Endothelial cell of umbilical vein (primary cell): ENCODE measurements at regions not wholly inside any gene's neighbourhood (a gene's known extent, or its start where the extent isn't known, plus 50 kb on each side); places are given as distances from the start of the nearest gene placed in this dataset.

ENCODE experiments used
- BruUV-seq: library from RNA; stranded (reverse); fragments of 400-500 nt; replicated peaks from 2 replicates; lab custom pipeline; 2021; lab: Mats Ljungman, UMichigan
- CTCF ChIA-PET: fragments of 300-600, 350-600 bp; sonication (Branson Sonifier 250); formaldehyde crosslinking; loops from one replicate; lab custom pipeline; 2021; ENCODE audit warnings: antibody characterized with exemption, inconsistent platforms; lab: Charles Lee
- POLR2A ChIA-PET: fragments of 300-600, 350-600 bp; sonication (Branson Sonifier 250); formaldehyde crosslinking; loops from one replicate; lab custom pipeline; 2021; ENCODE audit warnings: antibody characterized with exemption, inconsistent platforms; lab: Charles Lee
- DNase-seq: peaks from one replicate; pipeline ENCODE4 v3.0.0-alpha.2; 2011; ENCODE audit warnings: low read depth, low spot score
- FAIRE-seq: peaks from 2 replicates; lab custom pipeline; 2011; peaks lifted over from hg19 to GRCh38; lab: Jason Lieb, UNC
- H2AFZ ChIP-seq: 2 replicates; pipeline ENCODE4 v1.6.0; 2012; ENCODE audit warnings: low read depth, low read length, control low read depth, inconsistent platforms
- H3K27ac ChIP-seq: 2 replicates; pipeline ENCODE4 v1.5.1; 2011; ENCODE audit warnings: low read depth, mild to moderate bottlenecking, control low read depth, low read length, moderate library complexity; ENCODE audit not compliant: insufficient read depth
- H3K27me3 ChIP-seq, 2 experiments: 2 replicates each; pipeline versions ENCODE4 v1.6.0 to v1.6.1; 2011; ENCODE audit warnings: low read length in 2 of 2, mixed read lengths in 1 of 2; ENCODE audit not compliant: control insufficient read depth in 2 of 2, insufficient read depth in 2 of 2
- H3K36me3 ChIP-seq, 2 experiments: 2 replicates in 1 of 2; 3 replicates in 1 of 2; pipeline ENCODE4 v1.5.1; 2011; ENCODE audit warnings: low read length in 2 of 2, mild to moderate bottlenecking in 1 of 2, moderate library complexity in 1 of 2; ENCODE audit not compliant: control insufficient read depth in 2 of 2, insufficient read depth in 2 of 2; ENCODE audit errors: extremely low read depth in 1 of 2
- H3K4me1 ChIP-seq: 3 replicates; pipeline ENCODE4 v1.5.1; 2011; ENCODE audit warnings: mild to moderate bottlenecking, low read length; ENCODE audit not compliant: control insufficient read depth, insufficient read depth; ENCODE audit errors: extremely low read depth
- H3K4me2 ChIP-seq: 2 replicates; pipeline ENCODE4 v1.6.1; 2011; ENCODE audit warnings: low read length, control low read depth, mixed read lengths; ENCODE audit not compliant: insufficient read depth
- H3K4me3 ChIP-seq, 3 experiments: fragments of 200-600 bp in 1 of 3; sonication (generic), shearing (Covaris generic) in 1 of 3; replicated peaks in 1 of 3; 2 replicates each; pipeline ENCODE4 v1.5.1; 2011 to 2016; ENCODE audit warnings: control low read depth in 3 of 3, low read length in 3 of 3, mild to moderate bottlenecking in 2 of 3, inconsistent platforms in 1 of 3, low read depth in 1 of 3, moderate library complexity in 1 of 3; ENCODE audit not compliant: insufficient read depth in 1 of 3
- H3K79me2 ChIP-seq: 2 replicates; pipeline ENCODE4 v1.6.0; 2012; ENCODE audit warnings: low read length, inconsistent platforms; ENCODE audit not compliant: control insufficient read depth, insufficient read depth
- H3K9ac ChIP-seq: replicated peaks from 2 replicates; pipeline ENCODE3; 2011; ENCODE audit warnings: low read length, control low read depth; ENCODE audit not compliant: insufficient read depth; ENCODE audit errors: extremely low read depth
- H3K9me1 ChIP-seq: replicated peaks from 3 replicates; pipeline ENCODE4 v1.6.0; 2011; ENCODE audit warnings: mild to moderate bottlenecking, low read length; ENCODE audit not compliant: control insufficient read depth, insufficient read depth; ENCODE audit errors: extremely low read depth
- H3K9me3 ChIP-seq: replicated peaks from 2 replicates; pipeline ENCODE4 v1.5.1; 2012; ENCODE audit warnings: low read length, inconsistent platforms; ENCODE audit not compliant: control insufficient read depth, insufficient read depth
- H4K20me1 ChIP-seq: replicated peaks from 2 replicates; pipeline ENCODE3; 2011; ENCODE audit warnings: mild to moderate bottlenecking, low read length; ENCODE audit not compliant: control insufficient read depth, insufficient read depth; ENCODE audit errors: extremely low read depth
- EZH2 ChIP-seq: IDR thresholded peaks from 2 replicates; pipeline ENCODE4 v1.6.1; 2012; ENCODE audit warnings: borderline replicate concordance, low read depth, mild to moderate bottlenecking, moderate library complexity, low read length, inconsistent platforms; ENCODE audit not compliant: severe bottlenecking
- FOS ChIP-seq: IDR thresholded peaks from 2 replicates; pipeline ENCODE4 v1.6.1; 2011; ENCODE audit warnings: mild to moderate bottlenecking, low read length, moderate library complexity, borderline replicate concordance; ENCODE audit not compliant: insufficient read depth
- GATA2 ChIP-seq: IDR thresholded peaks from 2 replicates; pipeline ENCODE4 v1.7.0; 2011; ENCODE audit warnings: low read depth, mild to moderate bottlenecking, moderate library complexity, mixed read lengths, low read length; ENCODE audit not compliant: insufficient read length, insufficient read depth
- JUN ChIP-seq: IDR thresholded peaks from 2 replicates; pipeline ENCODE4 v1.6.1; 2011; ENCODE audit warnings: borderline replicate concordance, low read depth; ENCODE audit not compliant: insufficient read length, insufficient read depth
- MYC ChIP-seq: IDR thresholded peaks from one replicate; pipeline ENCODE4 v1.6.1; 2011; ENCODE audit warnings: mild to moderate bottlenecking, low read depth, low read length
- POLR2A ChIP-seq: IDR thresholded peaks from 2 replicates; pipeline ENCODE4 v1.6.1; 2012; ENCODE audit warnings: low read depth, mild to moderate bottlenecking, control low read depth, low read length
- POLR2AphosphoS5 ChIP-seq: IDR thresholded peaks from 2 replicates; pipeline ENCODE4 v1.6.1; 2012; ENCODE audit warnings: low read depth, mild to moderate bottlenecking, control low read depth, low read length, moderate library complexity; ENCODE audit not compliant: insufficient read depth
- dilution Hi-C: fragments of 300-500 bp; cut with MboI; formaldehyde crosslinking; loops from one replicate; pipeline ENCODE4 v1.15.0; 2019; ENCODE audit warnings: low sequenced_read_pairs; ENCODE audit not compliant: extremely low pct_ligation_motif_present
- intact Hi-C: fragments of 100-400 bp; cut with micrococcal nuclease; formaldehyde crosslinking; loops from one replicate; pipeline ENCODE4 v1.10.0; 2022
- TF ChIP-seq, protein P1 (sequence below): IDR thresholded peaks from 2 replicates; pipeline ENCODE4 v1.6.1; 2011; ENCODE audit not compliant: insufficient read depth, insufficient read length
- TF ChIP-seq, protein P2 (sequence below), 2 donors: IDR thresholded peaks; 1 replicate in 1 of 2; 2 replicates in 1 of 2; pipeline ENCODE4 v1.5.1; 2011; ENCODE audit warnings: low read length in 2 of 2, mild to moderate bottlenecking in 2 of 2, moderate library complexity in 2 of 2, control low read depth in 1 of 2, inconsistent platforms in 1 of 2, low read depth in 1 of 2; ENCODE audit not compliant: insufficient read depth in 1 of 2; ENCODE audit errors: extremely low read depth in 1 of 2

DNA sequence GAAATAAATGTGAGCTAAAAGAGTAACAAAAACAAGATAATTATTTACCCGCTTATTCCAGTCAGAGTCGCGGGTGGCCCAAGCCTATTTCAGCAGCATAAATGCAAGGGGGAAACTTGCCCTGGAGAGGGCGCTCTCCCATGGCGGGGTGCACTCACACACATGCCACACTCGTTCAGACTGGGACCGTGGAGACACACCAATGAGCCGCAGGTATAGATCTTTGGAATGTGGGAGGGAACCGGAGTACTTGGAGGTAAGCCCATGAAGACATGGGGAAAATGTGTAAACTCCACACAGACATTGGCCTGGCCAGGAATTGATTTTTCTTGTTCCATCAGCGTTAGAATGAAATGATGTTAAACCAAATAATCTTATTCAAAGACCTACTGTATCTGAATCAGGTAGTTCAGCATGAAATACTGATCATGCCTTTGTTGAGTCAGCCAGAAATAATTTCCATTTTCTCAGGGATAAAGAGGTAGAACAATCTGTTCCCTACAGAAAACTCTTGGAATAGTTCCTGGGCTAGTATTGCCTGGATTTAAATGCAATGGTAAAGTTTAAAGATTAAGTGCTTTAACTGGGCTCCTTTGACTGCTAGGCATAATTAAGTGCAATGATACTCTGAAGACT lies 191.5 kb downstream of the MCHR2 start:
- no peaks in the 10 kb centered on the region for H3K4me1 ChIP-seq
- FAIRE-seq (no peak), DNase-seq (no peak)
- CTCF ChIA-PET = no interaction called here
- BruUV-seq = no TSS peak
- H3K79me2 ChIP-seq = no peaks in the 10 kb centered on the region
- no peaks in the 10 kb centered on the region for H3K36me3 ChIP-seq
- POLR2A ChIA-PET = no interaction called here
- H4K20me1 ChIP-seq = no peaks in the 10 kb centered on the region
- H3K9me3 ChIP-seq = no peaks in the 10 kb centered on the region
- no peaks in the 10 kb centered on the region for H3K27me3 ChIP-seq
- dilution Hi-C loops (no loop called here), intact Hi-C loops (no loop called here)
- H3K27ac ChIP-seq = no peak overlapping the region
- no peak overlapping the region for H3K4me3 ChIP-seq
- no peak overlapping the region for H3K9ac ChIP-seq
- TF ChIP-seq POLR2A (no peak), JUN (no peak)
- TF ChIP-seq, protein P1, sequence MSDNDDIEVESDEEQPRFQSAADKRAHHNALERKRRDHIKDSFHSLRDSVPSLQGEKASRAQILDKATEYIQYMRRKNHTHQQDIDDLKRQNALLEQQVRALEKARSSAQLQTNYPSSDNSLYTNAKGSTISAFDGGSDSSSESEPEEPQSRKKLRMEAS = no peak
- TF ChIP-seq, protein P2, sequence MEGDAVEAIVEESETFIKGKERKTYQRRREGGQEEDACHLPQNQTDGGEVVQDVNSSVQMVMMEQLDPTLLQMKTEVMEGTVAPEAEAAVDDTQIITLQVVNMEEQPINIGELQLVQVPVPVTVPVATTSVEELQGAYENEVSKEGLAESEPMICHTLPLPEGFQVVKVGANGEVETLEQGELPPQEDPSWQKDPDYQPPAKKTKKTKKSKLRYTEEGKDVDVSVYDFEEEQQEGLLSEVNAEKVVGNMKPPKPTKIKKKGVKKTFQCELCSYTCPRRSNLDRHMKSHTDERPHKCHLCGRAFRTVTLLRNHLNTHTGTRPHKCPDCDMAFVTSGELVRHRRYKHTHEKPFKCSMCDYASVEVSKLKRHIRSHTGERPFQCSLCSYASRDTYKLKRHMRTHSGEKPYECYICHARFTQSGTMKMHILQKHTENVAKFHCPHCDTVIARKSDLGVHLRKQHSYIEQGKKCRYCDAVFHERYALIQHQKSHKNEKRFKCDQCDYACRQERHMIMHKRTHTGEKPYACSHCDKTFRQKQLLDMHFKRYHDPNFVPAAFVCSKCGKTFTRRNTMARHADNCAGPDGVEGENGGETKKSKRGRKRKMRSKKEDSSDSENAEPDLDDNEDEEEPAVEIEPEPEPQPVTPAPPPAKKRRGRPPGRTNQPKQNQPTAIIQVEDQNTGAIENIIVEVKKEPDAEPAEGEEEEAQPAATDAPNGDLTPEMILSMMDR (IDR thresholded peaks at IDR 0.05; ENCODE audit: extremely low read depth in 1 of 2, insufficient read depth in 1 of 2, low read depth in 1 of 2, low read length in 2 of 2) = no peak
- H3K9me1 ChIP-seq = no peaks in the 10 kb centered on the region
- H2AFZ ChIP-seq = no peak overlapping the region
- no peak overlapping the region for H3K4me2 ChIP-seq

DNA sequence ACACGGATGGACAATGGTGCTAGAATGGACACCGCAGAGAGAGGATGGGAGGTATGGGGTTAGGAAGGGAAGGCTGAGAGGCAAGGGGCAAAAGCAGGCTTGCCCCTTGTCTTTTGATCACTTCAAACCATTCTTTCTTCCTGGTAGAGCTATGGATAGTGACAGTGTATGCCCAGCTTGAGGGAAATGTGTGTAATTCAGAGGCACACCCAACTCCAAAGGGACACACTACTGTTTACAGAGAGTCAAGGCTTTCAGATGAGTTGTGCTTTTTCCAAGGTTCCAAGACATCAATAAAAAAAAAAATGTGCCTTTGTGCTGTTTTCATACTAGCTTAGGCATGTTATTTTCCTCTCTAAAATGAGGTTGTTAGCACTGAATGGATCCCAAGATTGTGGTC lies 185.0 kb downstream of the MCHR2 start:
- Histone ChIP-seq H3K4me1 (no peaks in the 10 kb centered on the region), H3K79me2 (no peaks in the 10 kb centered on the region), H3K27me3 (no peaks in the 10 kb centered on the region), H3K27ac (no peak overlapping the region), H3K4me3 (no peak overlapping the region), H3K9me1 (no peaks in the 10 kb centered on the region), H3K9ac (no peak overlapping the region), H3K9me3 (no peaks in the 10 kb centered on the region), H2AFZ (no peak overlapping the region), H3K36me3 (no peaks in the 10 kb centered on the region), H3K4me2 (no peak overlapping the region), H4K20me1 (no peaks in the 10 kb centered on the region)
- FAIRE-seq (no peak), DNase-seq (no peak)
- intact Hi-C loops (no loop called here), dilution Hi-C loops (no loop called here)
- CTCF ChIA-PET = interaction anchor here (0.9 kb wide), 1 partner anchor 479 kb away, joined by 3 read pairs; no protein-coding TSS in a partner anchor
- TF ChIP-seq GATA2 (no peak), FOS (no peak), POLR2AphosphoS5 (no peak), EZH2 (no peak), MYC (no peak), POLR2A (no peak), JUN (no peak)
- TF ChIP-seq, protein P1 = no peak
- TF ChIP-seq, protein P2 (IDR thresholded peaks at IDR 0.05; ENCODE audit: extremely low read depth in 1 of 2, insufficient read depth in 1 of 2, low read depth in 1 of 2, low read length in 2 of 2) = no peak
- POLR2A ChIA-PET = no interaction called here
- no TSS peak for BruUV-seq
